ENCODE measurements at regions not wholly inside any gene's neighbourhood (a gene's known extent, or its start where the extent isn't known, plus 50 kb on each side); places are given as distances from the start of the nearest gene placed in this dataset.
"Not testable (repeated sequence)": the region's sequence is repeated elsewhere in the genome, so short reads cannot be mapped to it uniquely, and the experiment has no call there.

DNA sequence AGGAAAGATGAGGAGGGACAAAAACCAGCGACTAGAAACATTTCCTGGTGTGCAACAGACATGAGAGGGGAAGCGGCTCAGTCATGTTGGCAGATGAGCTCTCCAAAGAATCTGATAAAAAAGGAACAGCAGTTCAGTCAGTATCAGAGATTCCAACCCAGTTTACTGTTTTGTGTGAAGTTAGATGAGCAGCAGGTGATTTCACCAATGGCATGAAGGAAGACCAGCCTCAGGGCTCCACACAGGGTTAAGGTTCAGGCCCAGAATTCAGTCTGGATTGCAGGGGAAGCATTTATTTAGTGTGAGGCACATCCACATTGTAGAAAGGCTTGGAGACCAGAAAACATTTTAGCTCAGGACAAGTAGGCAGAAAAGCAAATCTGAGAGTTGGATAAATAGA is 317.8 kb downstream of the C6orf118 start:
- no peak for DNase-seq (ENCODE audit: insufficient read length, low spot score)
- FAIRE-seq: no peak
- TF ChIP-seq, protein P1, sequence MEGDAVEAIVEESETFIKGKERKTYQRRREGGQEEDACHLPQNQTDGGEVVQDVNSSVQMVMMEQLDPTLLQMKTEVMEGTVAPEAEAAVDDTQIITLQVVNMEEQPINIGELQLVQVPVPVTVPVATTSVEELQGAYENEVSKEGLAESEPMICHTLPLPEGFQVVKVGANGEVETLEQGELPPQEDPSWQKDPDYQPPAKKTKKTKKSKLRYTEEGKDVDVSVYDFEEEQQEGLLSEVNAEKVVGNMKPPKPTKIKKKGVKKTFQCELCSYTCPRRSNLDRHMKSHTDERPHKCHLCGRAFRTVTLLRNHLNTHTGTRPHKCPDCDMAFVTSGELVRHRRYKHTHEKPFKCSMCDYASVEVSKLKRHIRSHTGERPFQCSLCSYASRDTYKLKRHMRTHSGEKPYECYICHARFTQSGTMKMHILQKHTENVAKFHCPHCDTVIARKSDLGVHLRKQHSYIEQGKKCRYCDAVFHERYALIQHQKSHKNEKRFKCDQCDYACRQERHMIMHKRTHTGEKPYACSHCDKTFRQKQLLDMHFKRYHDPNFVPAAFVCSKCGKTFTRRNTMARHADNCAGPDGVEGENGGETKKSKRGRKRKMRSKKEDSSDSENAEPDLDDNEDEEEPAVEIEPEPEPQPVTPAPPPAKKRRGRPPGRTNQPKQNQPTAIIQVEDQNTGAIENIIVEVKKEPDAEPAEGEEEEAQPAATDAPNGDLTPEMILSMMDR (IDR thresholded peaks at IDR 0.05; ENCODE audit: insufficient read depth, missing control alignments): no peak

DNA sequence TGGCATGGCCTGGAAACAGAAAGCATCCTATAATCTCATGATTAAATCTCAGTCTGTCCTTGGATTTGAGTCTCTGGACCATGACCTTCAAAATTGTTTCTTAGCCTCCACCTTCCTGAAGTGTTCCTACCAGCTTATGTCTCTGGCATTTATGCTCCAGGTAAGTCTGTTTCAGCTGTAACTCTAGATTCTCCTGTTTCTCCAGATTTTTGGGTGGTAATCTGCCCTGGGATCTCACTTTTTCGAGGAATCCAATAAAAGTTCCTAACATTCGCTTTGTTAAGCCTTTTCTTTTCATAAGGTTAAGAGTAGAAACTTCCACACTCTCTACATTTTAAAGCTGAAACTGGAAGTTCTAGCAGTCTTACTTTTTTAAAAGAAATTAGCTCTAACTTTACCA is 318.5 kb downstream of the C6orf118 start:
- no peak for FAIRE-seq
- TF ChIP-seq, protein P1 (IDR thresholded peaks at IDR 0.05; ENCODE audit: insufficient read depth, missing control alignments): no peak
- no peak for DNase-seq (ENCODE audit: insufficient read length, low spot score)

DNA sequence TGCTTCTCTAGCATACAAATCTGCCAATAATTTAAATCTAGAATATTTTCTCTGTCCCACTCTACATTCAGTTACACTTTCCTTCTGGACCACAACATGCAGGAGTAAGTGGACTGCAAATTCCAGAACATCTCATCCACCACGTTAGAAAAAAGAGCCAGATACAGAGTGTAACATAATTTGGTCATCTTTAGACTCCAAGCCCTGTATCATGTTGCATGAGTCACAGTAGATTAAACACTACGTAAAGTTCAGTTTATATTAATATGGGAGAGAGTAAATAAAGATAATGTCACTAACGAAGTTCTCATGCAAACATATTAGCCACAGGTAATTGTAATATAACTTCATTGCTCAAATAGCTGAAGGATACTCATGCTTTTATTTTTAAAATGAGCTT is 327.0 kb downstream of the C6orf118 start:
- no peak for DNase-seq (ENCODE audit: insufficient read length, low spot score)
- TF ChIP-seq, protein P1 (IDR thresholded peaks at IDR 0.05; ENCODE audit: insufficient read depth, missing control alignments): no peak
- no peak for FAIRE-seq

DNA sequence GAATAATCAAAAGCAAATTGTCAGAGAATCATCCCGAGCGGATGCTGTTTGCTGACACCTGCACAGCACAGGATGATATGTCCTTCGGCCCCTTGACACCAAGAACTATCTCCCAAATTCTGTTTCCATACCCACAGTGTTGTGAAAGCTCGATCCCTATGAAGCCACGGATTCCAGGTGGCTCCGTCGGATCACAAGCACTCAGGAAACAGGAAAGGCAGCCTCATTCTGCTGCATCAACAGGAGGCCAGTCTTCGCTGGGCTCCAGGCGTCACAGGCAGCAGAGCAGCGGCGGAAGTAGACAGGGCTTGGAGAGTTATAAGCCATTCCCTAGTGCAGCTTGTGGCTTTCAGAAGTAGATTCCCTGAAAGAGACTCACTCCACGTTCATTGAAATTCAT is 342.3 kb downstream of the C6orf118 start:
- DNase-seq (ENCODE audit: insufficient read length, low spot score) (no peak), FAIRE-seq (no peak)
- TF ChIP-seq, protein P1 (IDR thresholded peaks at IDR 0.05; ENCODE audit: insufficient read depth, missing control alignments): no peak

DNA sequence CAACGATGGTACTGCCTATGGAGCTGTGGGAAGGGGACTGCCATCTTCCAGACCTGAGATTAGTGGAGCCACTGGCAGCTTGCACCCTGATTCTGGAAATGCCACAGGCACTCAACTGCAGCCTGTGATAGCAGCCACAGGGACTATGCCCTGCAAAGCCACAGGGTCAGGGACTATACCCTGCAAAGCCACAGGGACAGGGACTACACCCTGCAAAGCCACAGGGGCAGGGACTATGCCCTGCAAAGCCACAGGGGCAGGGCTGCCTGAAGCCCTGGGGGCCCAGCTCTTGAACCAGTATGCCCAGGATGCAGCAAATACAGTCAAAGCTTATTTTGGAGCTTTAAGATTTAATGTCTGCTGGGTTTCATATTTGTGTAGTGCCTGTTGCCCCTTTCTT is 346.6 kb downstream of the C6orf118 start:
- no peak for FAIRE-seq
- TF ChIP-seq, protein P1 (IDR thresholded peaks at IDR 0.05; ENCODE audit: insufficient read depth, missing control alignments): no peak
- no peak for DNase-seq (ENCODE audit: insufficient read length, low spot score)

DNA sequence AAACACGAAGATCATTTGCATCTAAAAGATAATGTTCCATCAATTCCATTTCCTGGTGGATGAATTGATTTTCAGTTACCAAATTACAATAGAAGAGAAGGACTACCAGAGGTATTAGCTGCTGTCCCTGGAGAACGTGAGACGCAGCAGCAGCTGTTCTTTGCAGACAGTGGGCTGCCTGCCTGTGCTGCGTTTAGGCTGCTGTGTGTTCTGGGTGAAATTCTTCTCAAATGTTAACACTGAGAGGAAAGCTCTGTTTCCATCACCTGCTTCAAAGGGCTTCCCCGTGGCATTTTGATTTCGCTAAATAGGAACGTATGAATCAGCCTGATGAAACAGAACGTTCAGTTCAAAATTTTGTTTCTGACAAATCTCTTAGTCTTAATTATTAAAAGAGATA is 362.2 kb downstream of the C6orf118 start:
- DNase-seq (ENCODE audit: insufficient read length, low spot score): no peak
- TF ChIP-seq, protein P1 (IDR thresholded peaks at IDR 0.05; ENCODE audit: insufficient read depth, missing control alignments): no peak
- no peak for FAIRE-seq

DNA sequence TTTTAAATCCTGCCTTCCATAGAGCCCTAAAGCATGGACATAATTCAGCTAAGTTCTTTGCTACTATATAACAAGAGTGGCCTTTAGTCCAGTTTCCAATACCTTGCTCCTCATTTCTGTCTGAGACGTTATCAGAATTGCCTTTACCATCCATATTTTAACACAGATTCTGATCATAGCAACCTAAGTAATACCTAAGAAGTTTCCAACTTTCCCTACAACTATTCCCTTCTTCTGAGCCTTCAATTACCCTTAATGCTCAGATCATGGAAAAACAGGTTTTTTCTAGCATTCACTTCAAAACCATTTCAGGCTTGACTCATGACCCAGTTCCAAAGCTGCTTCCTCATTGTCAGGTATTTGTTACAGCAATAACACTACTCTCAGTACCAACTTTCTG is 367.1 kb downstream of the C6orf118 start:
- TF ChIP-seq, protein P1 (IDR thresholded peaks at IDR 0.05; ENCODE audit: insufficient read depth, missing control alignments): no peak
- DNase-seq (ENCODE audit: insufficient read length, low spot score): no peak
- FAIRE-seq: no peak

DNA sequence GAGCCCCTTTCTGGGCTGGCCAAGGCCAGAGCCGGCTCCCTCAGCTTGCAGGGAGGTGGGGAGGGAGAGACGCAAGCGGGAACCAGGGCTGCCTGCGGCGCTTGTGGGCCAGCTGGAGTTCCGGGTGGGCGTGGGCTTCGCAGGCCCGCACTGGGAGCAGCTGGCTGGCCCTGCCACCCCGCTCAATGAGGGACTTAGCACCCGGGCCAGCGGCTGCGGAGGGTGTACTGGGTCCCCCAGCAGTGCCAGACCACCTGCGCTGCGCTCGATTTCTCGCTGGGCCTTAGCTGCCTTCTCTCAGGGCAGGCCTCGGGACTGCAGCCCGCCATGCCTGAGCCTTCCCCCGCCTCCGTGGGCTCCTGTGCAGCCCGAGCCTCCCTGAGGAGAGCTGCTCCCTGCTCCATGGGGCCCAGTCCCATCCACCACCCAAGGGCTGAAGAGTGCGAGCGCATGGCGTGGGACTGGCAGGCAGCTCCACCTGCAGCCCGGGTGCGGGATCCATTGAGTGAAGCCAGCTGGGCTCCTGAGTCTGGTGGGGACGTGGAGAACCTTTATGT is 376.1 kb downstream of the C6orf118 start:
- not testable (repeated sequence) for FAIRE-seq; DNase-seq (ENCODE audit: insufficient read length, low spot score)
